Mucosa of descending colon (tissue), 3 donors: ENCODE measurements at regions not wholly inside any gene's neighbourhood (a gene's known extent, or its start where the extent isn't known, plus 50 kb on each side); places are given as distances from the start of the nearest gene placed in this dataset.

Source experiments
- ATAC-seq: fragments of 200-7000 bp; cut with Tn5 transposase; one replicate; pipeline ENCODE4 v1.9.1; 2020; ENCODE audit warnings: mild to moderate bottlenecking, moderate library complexity
- DNase-seq, 3 donors: peaks; one replicate each; pipeline ENCODE4 v3.0.0-alpha.2; 2020
- H3K36me3 ChIP-seq: fragments of 200-600 bp; one replicate; pipeline ENCODE4 v1.8.0; 2021; ENCODE audit warnings: low read depth, mild to moderate bottlenecking
- H3K4me1 ChIP-seq: fragments of 200-600 bp; one replicate; pipeline ENCODE4 v1.8.0; 2021; ENCODE audit warnings: low read depth, mild to moderate bottlenecking
- H3K4me3 ChIP-seq: fragments of 200-600 bp; one replicate; pipeline ENCODE4 v1.8.0; 2021; ENCODE audit warnings: mild to moderate bottlenecking
- H3K9me3 ChIP-seq: fragments of 200-600 bp; one replicate; pipeline ENCODE4 v1.8.0; 2021; ENCODE audit warnings: mild to moderate bottlenecking
- CTCF ChIP-seq: fragments of 200-600 bp; IDR thresholded peaks from one replicate; pipeline ENCODE4 v1.8.0; 2022; ENCODE audit warnings: antibody characterized with exemption, mild to moderate bottlenecking
- intact Hi-C, 2 donors: fragments of 100-400 bp; cut with DNase I in 1 of 2; cut with micrococcal nuclease in 1 of 2; formaldehyde crosslinking; loops; one replicate each; pipeline versions ENCODE4 v1.11.0 to v1.11.1; 2022; cut with DNase I, micrococcal nuclease
- donor health status: DM: no; HTN: no; CAD: no; lungs with moderate emphysema.
- donor health status: DM: no; HTN: no; CAD: no.
- donor health status: DM: no; HTN: yes; CAD: no.

GRCh38 chr12:97385121-97385520 is 77.5 kb upstream of the RMST start:
- no peak for ATAC-seq
- Histone ChIP-seq H3K4me1 (no peaks in the 10 kb centered on the region), H3K36me3 (no peaks in the 10 kb centered on the region), H3K4me3 (no peak overlapping the region), H3K9me3 (no peaks in the 10 kb centered on the region)
- no peak for TF ChIP-seq CTCF
- DNase-seq = no peak
- intact Hi-C loops = no loop called here

- DNase-seq (no peak), ATAC-seq (no peak)
- intact Hi-C loops = no loop called here
- H3K4me3 ChIP-seq = no peak overlapping the region
- H3K9me3 ChIP-seq = no peaks in the 10 kb centered on the region
- TF ChIP-seq CTCF = no peak
- H3K36me3 ChIP-seq = no peaks in the 10 kb centered on the region
- H3K4me1 ChIP-seq = no peaks in the 10 kb centered on the region
These were observed 76.4 kb upstream of the RMST start for GRCh38 chr12:97386133-97386581.

GRCh38 chr12:97387844-97388243 is 74.8 kb upstream of the RMST start:
- Histone ChIP-seq H3K36me3 (no peaks in the 10 kb centered on the region), H3K9me3 (no peaks in the 10 kb centered on the region), H3K4me1 (no peaks in the 10 kb centered on the region), H3K4me3 (no peak overlapping the region)
- ATAC-seq (no peak), DNase-seq (no peak)
- TF ChIP-seq CTCF = no peak
- intact Hi-C loops = no loop called here

- no peak for ATAC-seq
- DNase-seq = no peak
- intact Hi-C loops = no loop called here
- TF ChIP-seq CTCF = no peak
- no peaks in the 10 kb centered on the region for H3K9me3 ChIP-seq
- no peaks in the 10 kb centered on the region for H3K36me3 ChIP-seq
- no peak overlapping the region for H3K4me3 ChIP-seq
- no peaks in the 10 kb centered on the region for H3K4me1 ChIP-seq
These were observed 67.9 kb upstream of the RMST start for GRCh38 chr12:97394657-97395056.

- no peak for TF ChIP-seq CTCF
- H3K4me1 ChIP-seq = no peaks in the 10 kb centered on the region
- no peaks in the 10 kb centered on the region for H3K9me3 ChIP-seq
- DNase-seq (no peak), ATAC-seq (no peak)
- no peak overlapping the region for H3K4me3 ChIP-seq
- no peaks in the 10 kb centered on the region for H3K36me3 ChIP-seq
- intact Hi-C loops = no loop called here
These were observed 65.6 kb upstream of the RMST start for GRCh38 chr12:97397008-97397407.

DNA sequence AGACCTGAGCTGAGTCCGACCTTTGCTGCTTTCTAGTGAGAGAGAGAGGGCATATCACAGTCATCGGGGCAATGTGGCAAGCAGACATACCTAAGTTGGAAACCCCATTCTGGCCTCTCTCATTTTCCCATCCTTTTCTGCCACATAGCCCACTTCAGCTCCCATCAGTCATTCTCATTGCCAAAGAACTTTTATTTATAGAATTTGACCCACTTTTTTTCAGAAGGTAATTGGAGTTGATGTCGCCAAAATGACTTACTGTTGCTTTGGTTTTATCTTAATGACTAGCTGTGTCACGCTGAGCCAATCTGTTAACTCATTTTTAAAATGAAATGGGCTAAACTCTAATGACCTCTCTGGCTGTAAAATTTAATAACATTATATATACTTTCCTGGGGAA is 63.9 kb upstream of the RMST start:
- intact Hi-C loops = no loop called here
- Histone ChIP-seq H3K4me1 (no peaks in the 10 kb centered on the region), H3K9me3 (no peaks in the 10 kb centered on the region), H3K4me3 (no peak overlapping the region), H3K36me3 (no peaks in the 10 kb centered on the region)
- TF ChIP-seq CTCF = no peak
- DNase-seq (no peak), ATAC-seq (no peak)
